Muscle of leg (tissue), 3 donors: ENCODE measurements at regions not wholly inside any gene's neighbourhood (a gene's known extent, or its start where the extent isn't known, plus 50 kb on each side); places are given as distances from the start of the nearest gene placed in this dataset.
A peak's percentile ranks its signal among the peaks of the same experiment; 100 is the strongest.

Experiments used
- DNase-seq: peaks from one replicate; pipeline ENCODE4 v3.0.0; 2013
- H3K27ac ChIP-seq: one replicate; pipeline ENCODE4 v1.5.1; 2013; ENCODE audit warnings: mild to moderate bottlenecking, low read length, control low read depth
- H3K27me3 ChIP-seq: one replicate; pipeline ENCODE4 v1.6.1; 2013; ENCODE audit warnings: low read length; ENCODE audit not compliant: control insufficient read depth, insufficient read depth
- H3K36me3 ChIP-seq: one replicate; pipeline ENCODE4 v1.6.1; 2013; ENCODE audit warnings: low read length; ENCODE audit not compliant: control insufficient read depth, insufficient read depth
- H3K4me1 ChIP-seq: one replicate; pipeline ENCODE4 v1.6.1; 2013; ENCODE audit warnings: low read length; ENCODE audit not compliant: control insufficient read depth, insufficient read depth
- H3K4me3 ChIP-seq: one replicate; pipeline ENCODE4 v1.5.1; 2013; ENCODE audit warnings: low read length, control low read depth
- H3K9me3 ChIP-seq: replicated peaks from 2 replicates; pipeline ENCODE4 v1.6.1; 2013; ENCODE audit warnings: low read depth, low read length; ENCODE audit not compliant: control insufficient read depth
- WGBS: methylation state at CpG from one replicate; pipeline ENCODE4 v1.1.5; 2013; ENCODE audit warnings: missing lambda C conversion rate; ENCODE audit not compliant: insufficient coverage; 5-methylcytosine and 5-hydroxymethylcytosine counted together

DNA sequence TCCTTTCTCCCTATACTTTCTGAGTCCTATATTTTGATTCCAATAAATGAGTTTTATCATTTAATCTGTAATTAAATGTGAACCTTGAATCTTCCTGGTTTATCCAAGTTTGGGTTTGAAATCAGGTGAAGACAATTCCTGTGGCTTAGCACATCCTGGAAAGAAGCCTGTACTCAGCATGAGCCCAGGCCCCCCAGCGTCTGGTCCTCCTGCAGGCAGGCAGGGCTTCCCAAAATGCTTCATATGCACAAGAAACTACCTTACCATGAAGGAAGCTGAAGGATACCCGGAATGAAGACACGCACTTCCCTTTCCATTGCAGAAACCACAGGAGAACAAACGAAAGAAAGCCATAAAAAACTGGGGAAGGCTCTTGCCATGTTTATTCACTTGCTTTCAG lies 157.4 kb upstream of the PDE10A start:
- H3K9me3 ChIP-seq: no peaks in the 10 kb centered on the region
- 75% methylated on average over 3 of the region's 4 CpGs for WGBS
- H3K36me3 ChIP-seq: no peaks in the 10 kb centered on the region
- no peaks in the 10 kb centered on the region for H3K4me1 ChIP-seq
- no peak overlapping the region for H3K4me3 ChIP-seq
- DNase-seq: no peak
- no peak overlapping the region for H3K27ac ChIP-seq
- H3K27me3 ChIP-seq: peaks cover 16% of the 10 kb centered on the region

DNA sequence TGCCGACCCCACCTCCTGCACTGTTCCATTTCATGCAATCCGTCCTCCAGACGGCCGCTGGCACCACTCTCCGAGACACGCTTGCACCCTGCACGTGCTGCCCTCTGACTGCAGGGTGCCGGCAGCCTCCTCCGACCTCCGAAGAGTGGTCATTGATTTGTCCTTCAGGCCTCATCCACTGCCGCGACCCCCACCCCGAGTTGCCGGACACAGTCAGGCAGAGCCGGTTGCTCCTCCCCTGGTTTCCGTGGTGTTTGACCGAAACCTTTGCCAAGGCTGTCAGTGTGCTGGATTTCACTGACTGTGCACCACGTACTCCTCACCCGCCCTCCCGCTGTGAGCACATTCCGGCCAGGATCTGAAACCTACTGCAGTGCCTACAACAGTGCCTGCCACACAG lies 156.4 kb upstream of the PDE10A start:
- no peaks in the 10 kb centered on the region for H3K4me1 ChIP-seq
- no peak overlapping the region for H3K27ac ChIP-seq
- no peaks in the 10 kb centered on the region for H3K9me3 ChIP-seq
- DNase-seq: no peak
- H3K27me3 ChIP-seq: peaks cover 16% of the 10 kb centered on the region
- H3K36me3 ChIP-seq: no peaks in the 10 kb centered on the region
- 23% methylated on average over 18 of the region's 21 CpGs for WGBS
- no peak overlapping the region for H3K4me3 ChIP-seq

DNA sequence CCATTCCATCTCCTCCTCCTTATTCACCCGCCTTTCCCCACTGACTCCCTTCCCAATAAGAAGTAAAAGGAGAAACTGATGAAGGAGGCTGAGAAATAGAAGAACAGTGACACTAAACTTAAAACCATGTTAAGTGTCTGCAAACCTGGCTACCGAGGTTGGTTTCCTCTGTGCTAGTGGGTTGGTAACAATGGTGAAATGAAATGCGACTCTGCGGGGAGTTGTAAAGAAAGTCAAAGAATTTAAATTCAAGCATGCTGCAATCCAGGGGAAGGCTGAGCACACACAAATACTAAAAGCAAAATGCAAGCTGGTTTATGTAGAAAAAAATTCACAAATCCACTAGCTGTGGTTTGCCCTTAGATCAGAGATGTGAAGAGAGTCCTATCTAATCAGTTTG lies 155.2 kb upstream of the PDE10A start:
- no peaks in the 10 kb centered on the region for H3K4me1 ChIP-seq
- no peak overlapping the region for H3K4me3 ChIP-seq
- H3K27me3 ChIP-seq: peaks cover 16% of the 10 kb centered on the region
- no peak for DNase-seq
- no peak overlapping the region for H3K27ac ChIP-seq
- no CpG with 5 or more reads among the region's 4 CpGs for WGBS
- no peaks in the 10 kb centered on the region for H3K9me3 ChIP-seq
- no peaks in the 10 kb centered on the region for H3K36me3 ChIP-seq

DNA sequence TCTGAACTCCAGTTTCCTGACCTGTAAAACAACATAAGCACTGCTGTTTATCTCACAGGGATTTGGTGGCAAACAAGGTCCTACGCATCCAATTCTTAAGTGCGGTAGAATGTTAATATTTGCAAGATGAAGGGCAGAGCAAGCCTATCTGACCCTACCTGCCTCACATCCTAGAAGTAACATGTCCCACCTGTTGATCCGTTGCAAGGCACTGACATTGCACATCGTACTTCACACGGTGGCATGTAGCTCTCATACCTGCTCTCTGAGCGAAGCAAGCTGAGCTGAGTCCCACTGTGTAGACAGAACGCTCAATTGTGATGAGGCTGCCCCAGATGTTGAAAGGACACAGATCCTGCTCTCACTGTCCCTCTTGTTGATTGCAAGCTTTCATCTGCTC lies 154.7 kb upstream of the PDE10A start:
- WGBS: 75% methylated on average over 5 of the region's 7 CpGs
- DNase-seq: no peak

DNA sequence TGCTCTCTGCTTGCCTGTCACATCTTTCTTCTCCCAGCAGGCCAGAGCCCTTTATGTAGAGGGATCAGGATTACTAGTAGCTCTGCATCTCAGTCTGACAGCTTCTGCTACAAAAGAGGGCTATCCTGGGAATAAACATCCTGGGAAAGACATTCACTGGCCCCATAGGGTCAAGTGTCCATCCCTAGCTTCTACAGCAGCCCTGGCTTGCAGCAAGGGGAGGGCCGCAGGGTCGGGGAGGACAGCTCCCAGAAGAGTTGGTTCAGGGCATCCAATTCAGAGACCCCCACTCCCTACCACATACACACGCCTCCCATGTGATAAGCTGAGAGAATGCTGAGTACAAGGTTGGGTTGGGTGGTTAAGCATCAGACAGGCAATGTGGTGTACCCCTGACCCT lies 154.1 kb upstream of the PDE10A start:
- Histone ChIP-seq H3K4me3 (no peak overlapping the region), H3K27me3 (peaks cover 16% of the 10 kb centered on the region), H3K4me1 (no peaks in the 10 kb centered on the region), H3K27ac (no peak overlapping the region), H3K36me3 (no peaks in the 10 kb centered on the region), H3K9me3 (no peaks in the 10 kb centered on the region)
- no peak for DNase-seq
- WGBS: no CpG with 5 or more reads among the region's 3 CpGs

More for the DNA sequence above, 154.7 kb upstream of the PDE10A start:
- Histone ChIP-seq H3K4me1 (no peaks in the 10 kb centered on the region), H3K9me3 (no peaks in the 10 kb centered on the region), H3K27ac (no peak overlapping the region), H3K27me3 (peaks cover 16% of the 10 kb centered on the region), H3K4me3 (no peak overlapping the region), H3K36me3 (no peaks in the 10 kb centered on the region)

DNA sequence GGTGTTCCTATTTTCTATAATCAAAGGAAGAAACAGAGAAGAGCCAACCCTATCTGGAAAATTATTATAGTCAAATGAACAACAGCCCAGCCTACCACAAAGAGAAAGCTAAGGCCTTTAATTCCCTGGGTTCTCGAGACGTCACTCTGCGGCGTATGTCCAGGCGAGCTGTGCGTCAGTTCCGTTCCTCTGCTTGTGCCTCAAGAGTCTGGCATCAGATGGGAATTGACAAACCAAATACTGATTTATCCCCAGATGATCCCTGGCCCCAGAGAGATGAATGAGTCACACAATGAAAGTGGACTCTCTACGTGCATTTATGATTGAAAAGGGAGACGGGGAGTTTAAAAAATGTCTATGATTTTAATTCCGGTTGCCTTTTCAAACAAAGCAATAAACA lies 151.6 kb upstream of the PDE10A start:
- no peaks in the 10 kb centered on the region for H3K4me1 ChIP-seq
- peaks cover 13% of the 10 kb centered on the region for H3K27me3 ChIP-seq
- WGBS: 87% methylated on average over 10 of the region's 10 CpGs
- H3K9me3 ChIP-seq: no peaks in the 10 kb centered on the region
- no peak for DNase-seq
- no peak overlapping the region for H3K27ac ChIP-seq
- H3K36me3 ChIP-seq: no peaks in the 10 kb centered on the region
- H3K4me3 ChIP-seq: no peak overlapping the region

DNA sequence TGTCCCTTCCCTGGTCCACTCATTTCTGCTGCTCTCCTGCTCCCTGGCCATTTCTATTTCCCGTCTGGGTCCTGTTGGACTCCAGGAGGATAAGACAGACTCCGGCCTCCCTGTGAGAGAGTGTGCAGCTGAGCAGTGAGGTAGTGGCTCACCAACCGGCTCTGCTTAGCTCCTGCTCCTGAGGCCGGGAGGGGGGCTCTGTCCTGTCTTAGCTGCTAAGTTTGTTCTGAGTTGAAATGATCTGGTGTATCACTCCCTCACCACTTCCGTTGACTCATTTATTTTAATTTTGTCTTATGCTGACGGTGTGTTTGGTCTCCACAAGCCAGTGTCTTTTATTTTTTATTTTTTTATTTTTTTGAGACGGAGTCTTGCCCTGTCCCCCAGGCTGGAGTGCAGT lies 148.5 kb upstream of the PDE10A start:
- H3K4me3 ChIP-seq: no peak overlapping the region
- H3K27me3 ChIP-seq: no peaks in the 10 kb centered on the region
- WGBS: no CpG with 5 or more reads among the region's 7 CpGs

DNA sequence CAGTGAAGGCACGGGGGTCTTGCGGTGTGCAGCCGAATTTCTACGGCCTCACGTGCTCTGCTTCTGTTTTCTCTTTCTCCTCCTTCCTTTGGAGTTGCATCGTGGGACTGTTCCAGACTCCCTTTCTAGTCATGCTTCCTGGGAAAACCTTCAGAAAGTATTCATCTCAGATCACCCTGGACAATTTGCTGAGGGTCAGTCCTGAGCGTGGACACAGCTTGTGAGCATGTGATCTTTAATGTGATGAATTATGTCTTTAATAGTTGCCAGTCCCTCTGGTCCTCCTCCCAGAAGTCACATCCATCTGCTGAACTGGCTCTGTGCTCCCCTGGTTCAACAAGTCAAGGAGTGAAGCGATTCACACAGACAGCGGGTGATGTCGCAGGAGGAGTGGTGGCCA lies 145.0 kb upstream of the PDE10A start:
- 41% methylated on average over 8 of the region's 10 CpGs for WGBS
- Histone ChIP-seq H3K27me3 (peaks cover 10% of the 10 kb centered on the region), H3K36me3 (no peaks in the 10 kb centered on the region), H3K27ac (no peak overlapping the region), H3K4me1 (peaks cover 17% of the 10 kb centered on the region), H3K4me3 (no peak overlapping the region), H3K9me3 (peaks cover 2% of the 10 kb centered on the region)
- DNase-seq: no peak

More for the DNA sequence above, 148.5 kb upstream of the PDE10A start:
- no peak for DNase-seq
- H3K4me1 ChIP-seq: peaks cover 5% of the 10 kb centered on the region
- H3K27ac ChIP-seq: no peak overlapping the region
- no peaks in the 10 kb centered on the region for H3K36me3 ChIP-seq
- H3K9me3 ChIP-seq: peaks cover 2% of the 10 kb centered on the region

DNA sequence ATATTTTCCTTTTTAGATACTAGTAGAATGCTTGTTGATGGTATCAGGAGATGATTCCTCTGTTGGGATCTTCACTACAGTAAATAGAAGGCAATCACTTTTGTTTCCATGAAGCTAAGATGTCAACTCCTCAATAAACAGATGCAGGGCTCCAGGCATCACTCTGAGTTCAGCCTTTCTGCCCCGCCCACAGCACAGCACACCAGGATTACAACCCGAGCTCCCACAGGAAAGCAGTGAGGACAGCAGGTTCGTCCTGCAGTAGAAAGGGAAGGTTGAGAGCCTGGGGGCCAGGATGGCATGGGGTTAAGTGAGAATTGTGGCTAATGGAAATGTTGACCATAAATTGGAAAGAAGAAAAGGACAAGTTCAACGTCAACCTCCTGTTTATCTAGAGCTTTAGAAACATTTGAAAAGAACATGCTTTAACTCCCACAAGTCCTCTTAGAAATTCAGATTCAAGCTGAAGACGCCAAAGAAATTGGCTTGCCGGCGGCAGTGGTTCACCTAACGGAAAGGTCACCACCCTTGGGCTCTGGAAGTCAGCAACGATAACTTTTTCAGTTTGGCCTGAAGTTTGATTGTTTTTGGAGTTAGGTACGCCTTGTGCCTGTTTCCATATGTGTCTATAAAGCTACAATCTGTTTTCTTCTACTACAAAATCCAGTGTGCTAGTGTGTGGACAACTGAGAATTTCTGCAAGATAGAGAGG lies 144.4 kb upstream of the PDE10A start:
- Histone ChIP-seq H3K36me3 (no peaks in the 10 kb centered on the region), H3K4me3 (no peak overlapping the region), H3K27me3 (peaks cover 10% of the 10 kb centered on the region), H3K27ac (no peak overlapping the region), H3K4me1 (peaks cover 17% of the 10 kb centered on the region), H3K9me3 (peaks cover 2% of the 10 kb centered on the region)
- DNase-seq: peak; percentile 73
- 0% methylated on average over 2 of the region's 10 CpGs for WGBS

DNA sequence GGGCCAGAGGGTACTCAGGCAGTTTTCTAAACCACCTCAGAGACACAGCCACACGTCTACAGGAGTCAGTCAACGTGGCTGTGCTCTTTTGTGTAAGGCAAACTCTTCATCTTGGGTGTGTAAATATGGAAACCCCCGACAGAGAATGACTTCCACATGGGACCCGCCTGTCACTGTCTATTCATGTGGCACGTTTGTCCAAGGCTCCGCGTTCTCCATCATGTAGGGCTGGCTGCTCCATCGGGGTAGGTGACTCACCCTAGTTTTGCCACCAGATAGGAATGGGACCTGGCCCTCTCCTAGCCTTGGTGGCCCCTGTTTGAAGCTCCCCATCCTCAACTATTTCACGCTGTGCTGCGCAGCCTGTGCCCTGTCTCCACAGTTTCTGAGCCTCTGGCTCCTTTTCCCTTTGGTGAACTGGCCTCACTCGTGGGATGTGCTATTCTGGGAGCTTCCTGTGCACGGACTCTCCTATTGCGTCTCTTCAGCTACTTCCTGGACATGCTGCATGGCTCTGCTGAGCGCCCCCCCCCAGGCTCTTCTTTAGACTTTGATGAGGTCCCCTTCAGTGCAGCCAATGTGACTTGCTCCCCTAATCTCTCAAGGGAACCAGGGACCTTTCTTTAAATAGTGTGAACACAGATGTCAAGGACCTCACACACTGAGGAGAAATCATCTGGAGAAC lies 143.2 kb upstream of the PDE10A start:
- peaks cover 17% of the 10 kb centered on the region for H3K4me1 ChIP-seq
- DNase-seq: no peak
- H3K27me3 ChIP-seq: peaks cover 10% of the 10 kb centered on the region
- H3K9me3 ChIP-seq: peaks cover 2% of the 10 kb centered on the region
- H3K4me3 ChIP-seq: no peak overlapping the region
- H3K36me3 ChIP-seq: no peaks in the 10 kb centered on the region
- WGBS: 79% methylated on average over 10 of the region's 14 CpGs
- H3K27ac ChIP-seq: no peak overlapping the region
